Neural progenitor cell (in vitro differentiated cells): ENCODE measurements at regions not wholly inside any gene's neighbourhood (a gene's known extent, or its start where the extent isn't known, plus 50 kb on each side); places are given as distances from the start of the nearest gene placed in this dataset.

ENCODE experiments used
- DNase-seq: peaks from one replicate; pipeline ENCODE4 v3.0.0-alpha.2; 2016; ENCODE audit warnings: low spot score
- H2AFZ ChIP-seq: fragments of 200-600 bp; sonication (generic); replicated peaks from 2 replicates; pipeline ENCODE4 v1.6.1; 2016; ENCODE audit warnings: antibody characterized with exemption
- H3F3A ChIP-seq: fragments of 200-600 bp; sonication (generic); 2 replicates; pipeline ENCODE4 v1.6.1; 2016; ENCODE audit warnings: antibody characterized with exemption, low read depth
- H3K27ac ChIP-seq: fragments of 200-600 bp; sonication (generic); 2 replicates; pipeline ENCODE4 v1.5.1; 2016; ENCODE audit warnings: mild to moderate bottlenecking
- H3K27me3 ChIP-seq: fragments of 200-600 bp; sonication (generic); 2 replicates; pipeline ENCODE4 v1.6.1; 2016; ENCODE audit warnings: mild to moderate bottlenecking, moderate library complexity
- H3K36me3 ChIP-seq: fragments of 200-600 bp; sonication (generic); 2 replicates; pipeline ENCODE4 v1.5.1; 2016
- H3K4me1 ChIP-seq: fragments of 200-600 bp; sonication (generic); 2 replicates; pipeline ENCODE4 v1.6.1; 2016; ENCODE audit warnings: mixed run types
- H3K4me2 ChIP-seq: fragments of 200-600 bp; sonication (generic); 2 replicates; pipeline ENCODE4 v1.6.1; 2016
- H3K4me3 ChIP-seq: fragments of 200-600 bp; sonication (generic); 2 replicates; pipeline ENCODE4 v1.5.1; 2016
- H3K79me2 ChIP-seq: fragments of 200-600 bp; sonication (generic); 2 replicates; pipeline ENCODE4 v1.6.1; 2016; ENCODE audit warnings: low read depth
- H3K9ac ChIP-seq: fragments of 200-600 bp; sonication (generic); 2 replicates; pipeline ENCODE4 v1.6.1; 2016
- H3K9me3 ChIP-seq: fragments of 200-600 bp; sonication (generic); 2 replicates; pipeline ENCODE4 v1.5.1; 2016; ENCODE audit warnings: low read depth
- H4K20me1 ChIP-seq: fragments of 200-600 bp; sonication (generic); 2 replicates; pipeline ENCODE4 v1.6.1; 2016; ENCODE audit warnings: low read depth
- H3K27ac Mint-ChIP-seq: 3 replicates; pipeline ENCODE4 v1.8.0; 2021; ENCODE audit warnings: mixed read lengths
- H3K27me3 Mint-ChIP-seq: 2 replicates; pipeline ENCODE4 v1.8.0; 2022; ENCODE audit warnings: low read depth, mild to moderate bottlenecking, inconsistent platforms, moderate library complexity, mixed read lengths; ENCODE audit not compliant: insufficient read depth
- H3K36me3 Mint-ChIP-seq: 3 replicates; pipeline ENCODE4 v1.8.0; 2021; ENCODE audit warnings: mixed read lengths
- H3K4me1 Mint-ChIP-seq: 3 replicates; pipeline ENCODE4 v1.8.0; 2021; ENCODE audit warnings: mixed read lengths
- H3K4me3 Mint-ChIP-seq: 3 replicates; pipeline ENCODE4 v1.8.0; 2021; ENCODE audit warnings: mild to moderate bottlenecking, moderate library complexity, mixed read lengths
- H3K9me3 Mint-ChIP-seq: 3 replicates; pipeline ENCODE4 v1.8.0; 2020; ENCODE audit warnings: mixed read lengths
- CTCF ChIP-seq: fragments of 200-600 bp; sonication (generic); IDR thresholded peaks from 2 replicates; pipeline ENCODE4 v1.5.1; 2017; ENCODE audit warnings: antibody characterized with exemption, mild to moderate bottlenecking
- EZH2 ChIP-seq: fragments of 200-600 bp; sonication (generic); IDR thresholded peaks from 2 replicates; pipeline ENCODE4 v1.6.1; 2017; ENCODE audit warnings: antibody characterized with exemption, mild to moderate bottlenecking, moderate library complexity
- EZH2phosphoT487 ChIP-seq: fragments of 200-600 bp; sonication (generic); IDR thresholded peaks from 2 replicates; pipeline ENCODE4 v1.6.1; 2017; ENCODE audit warnings: antibody characterized with exemption

DNA sequence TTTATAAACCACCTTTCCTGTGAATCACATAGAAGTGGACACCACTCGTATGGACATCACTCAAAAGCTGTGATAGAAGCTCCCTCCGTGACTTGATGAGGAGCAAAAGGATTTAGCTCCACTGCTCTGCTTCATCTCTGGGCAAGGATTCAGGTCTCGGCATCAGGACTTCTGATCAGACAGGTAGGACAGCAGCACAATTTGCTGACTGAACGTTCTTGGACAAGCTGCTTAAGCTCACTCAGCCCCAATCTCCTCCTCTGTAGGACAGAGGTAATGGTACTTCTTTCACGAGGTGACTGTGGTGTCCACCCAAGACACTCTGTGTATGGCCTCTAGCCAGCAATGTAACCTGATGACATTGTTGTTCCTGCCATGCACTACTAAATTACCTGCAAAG lies 122.6 kb upstream of the AJAP1 start:
- Histone ChIP-seq H3K4me1 (peaks cover 9% of the 10 kb centered on the region), H3K4me3 (no peak overlapping the region), H3K27me3 (no peaks in the 10 kb centered on the region), H3K27ac (no peak overlapping the region), H3K36me3 (no peaks in the 10 kb centered on the region), H3K9me3 (no peaks in the 10 kb centered on the region), H4K20me1 (no peaks in the 10 kb centered on the region), H3K9ac (no peak overlapping the region), H3F3A (no peaks in the 10 kb centered on the region), H2AFZ (no peak overlapping the region), H3K79me2 (no peaks in the 10 kb centered on the region), H3K4me2 (no peak overlapping the region)
- peaks cover 2% of the 10 kb centered on the region for H3K9me3 Mint-ChIP-seq
- H3K36me3 Mint-ChIP-seq = no peaks in the 10 kb centered on the region
- DNase-seq = no peak
- TF ChIP-seq EZH2phosphoT487 (no peak), EZH2 (no peak), CTCF (no peak)
- H3K27me3 Mint-ChIP-seq = peaks cover 7% of the 10 kb centered on the region
- no peak overlapping the region for H3K4me3 Mint-ChIP-seq
- H3K4me1 Mint-ChIP-seq = peaks cover 7% of the 10 kb centered on the region
- no peak overlapping the region for H3K27ac Mint-ChIP-seq

- no peak overlapping the region for H3K4me2 ChIP-seq
- no peak overlapping the region for H2AFZ ChIP-seq
- no peaks in the 10 kb centered on the region for H3K79me2 ChIP-seq
- Mint-ChIP-seq H3K27ac (no peak overlapping the region), H3K4me1 (peaks cover 4% of the 10 kb centered on the region), H3K4me3 (no peak overlapping the region), H3K9me3 (peaks cover 2% of the 10 kb centered on the region), H3K27me3 (peaks cover 5% of the 10 kb centered on the region), H3K36me3 (no peaks in the 10 kb centered on the region)
- H3K9me3 ChIP-seq = no peaks in the 10 kb centered on the region
- DNase-seq = no peak
- H3K27me3 ChIP-seq = no peaks in the 10 kb centered on the region
- peaks cover 9% of the 10 kb centered on the region for H3K4me1 ChIP-seq
- no peak for TF ChIP-seq EZH2phosphoT487
- no peak for TF ChIP-seq EZH2
- no peak for TF ChIP-seq CTCF
- no peak overlapping the region for H3K9ac ChIP-seq
- H3F3A ChIP-seq = no peaks in the 10 kb centered on the region
- H3K36me3 ChIP-seq = no peaks in the 10 kb centered on the region
- H3K4me3 ChIP-seq = no peak overlapping the region
- no peaks in the 10 kb centered on the region for H4K20me1 ChIP-seq
- no peak overlapping the region for H3K27ac ChIP-seq
Measured at GRCh38 chr1:4532656-4533055, 121.8 kb upstream of the AJAP1 start.

DNA sequence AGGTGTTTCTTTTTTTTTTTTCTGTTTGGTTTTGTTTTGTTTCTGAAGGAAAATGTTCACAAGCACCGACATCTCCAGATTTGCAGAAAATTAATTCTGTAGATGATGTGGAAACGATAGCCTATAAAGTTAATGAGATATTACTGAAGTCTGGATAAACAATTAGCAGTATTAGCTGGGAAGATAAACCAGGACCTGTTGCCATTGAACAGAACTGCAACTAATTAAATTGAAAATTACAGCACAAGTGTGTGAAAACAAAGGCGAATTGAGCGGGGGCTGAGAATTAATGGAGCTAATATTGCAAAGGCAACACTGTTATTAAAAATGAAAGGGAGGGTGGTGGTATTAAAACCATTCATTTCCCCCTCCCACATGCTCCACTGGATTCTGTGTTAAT lies 107.5 kb upstream of the AJAP1 start:
- H3K27ac Mint-ChIP-seq = no peak overlapping the region
- no peak overlapping the region for H3K4me3 ChIP-seq
- H3F3A ChIP-seq = no peaks in the 10 kb centered on the region
- no peak overlapping the region for H3K9ac ChIP-seq
- TF ChIP-seq EZH2 (no peak), EZH2phosphoT487 (no peak), CTCF (no peak)
- peaks cover 6% of the 10 kb centered on the region for H3K9me3 Mint-ChIP-seq
- no peaks in the 10 kb centered on the region for H3K79me2 ChIP-seq
- H3K27me3 Mint-ChIP-seq = peaks cover 5% of the 10 kb centered on the region
- no peaks in the 10 kb centered on the region for H3K4me1 Mint-ChIP-seq
- no peak for DNase-seq
- H3K27ac ChIP-seq = no peak overlapping the region
- H3K4me3 Mint-ChIP-seq = no peak overlapping the region
- no peak overlapping the region for H2AFZ ChIP-seq
- no peak overlapping the region for H3K4me2 ChIP-seq
- no peaks in the 10 kb centered on the region for H3K4me1 ChIP-seq
- H3K36me3 Mint-ChIP-seq = no peaks in the 10 kb centered on the region
- H3K36me3 ChIP-seq = no peaks in the 10 kb centered on the region
- H4K20me1 ChIP-seq = peaks cover 3% of the 10 kb centered on the region
- no peaks in the 10 kb centered on the region for H3K27me3 ChIP-seq
- H3K9me3 ChIP-seq = no peaks in the 10 kb centered on the region

DNA sequence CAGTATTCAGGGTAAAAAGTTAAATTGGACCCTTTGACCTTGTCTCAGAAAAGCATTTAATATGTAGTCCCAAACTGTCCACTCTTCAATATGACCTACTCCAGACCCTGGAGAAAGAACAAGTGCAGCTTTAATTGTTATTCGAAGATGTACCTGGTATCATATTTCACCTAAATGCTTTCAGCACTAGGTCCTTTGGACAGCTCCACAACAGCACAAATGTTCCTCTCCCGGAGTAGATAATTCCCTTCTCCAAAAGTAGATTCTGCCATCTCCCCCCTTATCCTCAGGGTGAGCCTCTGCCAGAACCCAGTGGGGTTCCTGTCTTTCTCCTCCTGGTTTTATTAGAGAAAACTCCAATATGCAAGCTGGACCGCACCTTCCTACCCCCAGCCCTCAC lies 104.5 kb upstream of the AJAP1 start:
- Mint-ChIP-seq H3K4me1 (no peaks in the 10 kb centered on the region), H3K4me3 (no peak overlapping the region), H3K36me3 (no peaks in the 10 kb centered on the region), H3K27me3 (peaks cover 2% of the 10 kb centered on the region), H3K27ac (no peak overlapping the region), H3K9me3 (peaks cover 2% of the 10 kb centered on the region)
- Histone ChIP-seq H3K36me3 (no peaks in the 10 kb centered on the region), H3K79me2 (no peaks in the 10 kb centered on the region), H3K9me3 (no peaks in the 10 kb centered on the region), H3K27ac (no peak overlapping the region), H3K4me1 (no peaks in the 10 kb centered on the region), H4K20me1 (peaks cover 3% of the 10 kb centered on the region), H3K9ac (no peak overlapping the region), H3F3A (no peaks in the 10 kb centered on the region), H2AFZ (no peak overlapping the region), H3K4me2 (no peak overlapping the region), H3K27me3 (no peaks in the 10 kb centered on the region), H3K4me3 (no peak overlapping the region)
- peak; percentile 70 for DNase-seq
- TF ChIP-seq EZH2 (no peak), CTCF (no peak), EZH2phosphoT487 (no peak)
